Vagina (tissue), 2 donors: ENCODE measurements at regions not wholly inside any gene's neighbourhood (a gene's known extent, or its start where the extent isn't known, plus 50 kb on each side); places are given as distances from the start of the nearest gene placed in this dataset.
"Not testable (repeated sequence)": the region's sequence is repeated elsewhere in the genome, so short reads cannot be mapped to it uniquely, and the experiment has no call there.

Experiments
- DNase-seq, 2 donors: peaks; one replicate each; pipeline ENCODE4 v3.0.0-alpha.2; 2017; ENCODE audit errors: extremely low spot score in 2 of 2
- H3K27ac ChIP-seq: fragments of 200-600 bp; sonication (generic); one replicate; pipeline ENCODE4 v1.5.1; 2019
- H3K27me3 ChIP-seq: fragments of 200-600 bp; sonication (generic); one replicate; pipeline ENCODE4 v1.5.1; 2019
- H3K36me3 ChIP-seq, 2 donors: fragments of 200-600 bp; sonication (generic); one replicate each; pipeline ENCODE4 v1.5.1; 2017 to 2019
- H3K4me1 ChIP-seq: fragments of 200-600 bp; sonication (generic); one replicate; pipeline ENCODE4 v1.5.1; 2019
- H3K4me3 ChIP-seq, 2 donors: fragments of 200-600 bp; sonication (generic); 1 replicate in 1 of 2; 2 replicates in 1 of 2; pipeline ENCODE4 v1.5.1; 2016 to 2019
- H3K9me3 ChIP-seq: fragments of 200-600 bp; sonication (generic); one replicate; pipeline ENCODE4 v1.5.1; 2019
- CTCF ChIP-seq, 3 experiments: fragments of 450-650 bp in 2 of 3; fragments of 200-600 bp in 1 of 3; sonication (generic) in 1 of 3; IDR thresholded peaks; one replicate each; pipeline ENCODE4 v1.5.1; 2017 to 2019; ENCODE audit warnings: antibody characterized with exemption in 3 of 3, mild to moderate bottlenecking in 2 of 3, moderate library complexity in 2 of 3
- POLR2A ChIP-seq, 2 donors: fragments of 450-650 bp; IDR thresholded peaks; one replicate each; pipeline ENCODE4 v1.6.1; 2017; ENCODE audit warnings: antibody characterized with exemption in 2 of 2, mild to moderate bottlenecking in 2 of 2, moderate library complexity in 2 of 2
- POLR2AphosphoS5 ChIP-seq, 2 donors: sonication (generic); formaldehyde crosslinking; IDR thresholded peaks; one replicate each; pipeline ENCODE4 v1.9.0; 2017; ENCODE audit warnings: antibody characterized with exemption in 2 of 2, mild to moderate bottlenecking in 2 of 2, low read depth in 1 of 2; ENCODE audit not compliant: insufficient read depth in 1 of 2
- intact Hi-C: fragments of 100-400 bp; cut with DNase I; formaldehyde crosslinking; loops from one replicate; pipeline ENCODE4 v1.15.1; 2023

- TF ChIP-seq POLR2AphosphoS5 (IDR thresholded peaks at IDR 0.05; ENCODE audit: insufficient read depth in 1 of 2, low read depth in 1 of 2), result no peak
- TF ChIP-seq POLR2A (IDR thresholded peaks at IDR 0.05), result no peak
- TF ChIP-seq CTCF (IDR thresholded peaks at IDR 0.05), result no peak
- intact Hi-C loops, result no loop called here
- no peak for DNase-seq
Measured at GRCh38 chr7:93678185-93678584, 103.7 kb upstream of the CALCR start.

DNA sequence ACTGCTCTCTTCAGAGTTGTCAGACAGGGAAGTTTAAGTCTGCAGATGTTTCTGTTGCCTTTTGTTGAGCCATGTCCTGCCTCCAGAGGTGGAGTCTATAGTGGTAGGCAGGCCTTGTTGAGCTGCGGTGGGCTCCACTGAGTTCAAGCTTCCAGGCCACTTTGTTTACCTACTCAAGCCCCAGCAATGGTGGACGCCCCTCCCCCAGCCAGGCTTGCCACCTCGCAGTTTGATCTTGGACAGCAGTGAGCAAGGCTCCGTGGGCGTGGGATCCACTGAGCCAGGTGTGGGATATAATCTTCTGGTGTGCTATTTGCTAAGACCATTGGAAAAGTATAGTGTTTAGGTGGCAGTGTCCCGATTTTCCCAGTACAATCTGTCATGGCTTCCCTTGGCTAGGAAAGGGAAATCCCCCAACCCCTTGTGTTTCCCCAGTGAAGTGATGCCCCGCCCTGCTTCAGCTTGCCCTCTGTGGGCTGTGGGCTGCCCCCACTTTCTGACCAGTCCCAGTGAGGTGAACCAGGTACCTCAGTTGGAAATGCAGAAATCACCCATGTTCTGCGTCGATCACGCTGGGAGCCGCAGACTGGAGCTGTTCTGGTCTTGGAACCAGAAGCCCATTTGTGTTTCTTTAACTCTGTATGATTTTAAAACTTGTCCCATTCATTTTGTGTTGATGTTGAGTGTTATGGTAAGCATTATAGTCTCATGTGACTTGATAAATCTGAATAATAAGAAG lies 89.2 kb upstream of the CALCR start:
- no peak for DNase-seq
- no peak for TF ChIP-seq CTCF (IDR thresholded peaks at IDR 0.05)
- intact Hi-C loops, result no loop called here

More at GRCh38 chr7:93678185-93678584, 103.7 kb upstream of the CALCR start:
- no peak overlapping the region for H3K27ac ChIP-seq
- H3K27me3 ChIP-seq, result no peaks in the 10 kb centered on the region
- no peaks in the 10 kb centered on the region for H3K4me1 ChIP-seq
- H3K9me3 ChIP-seq, result no peaks in the 10 kb centered on the region
- H3K36me3 ChIP-seq, result no peaks in the 10 kb centered on the region
- H3K4me3 ChIP-seq, result no peak overlapping the region

GRCh38 chr7:93658163-93658562 lies 83.6 kb upstream of the CALCR start:
- H3K27ac ChIP-seq, H3K4me3 ChIP-seq, H3K27me3 ChIP-seq, H3K36me3 ChIP-seq, intact Hi-C loops, H3K4me1 ChIP-seq, DNase-seq, H3K9me3 ChIP-seq: not testable (repeated sequence)

More for the DNA sequence above, 89.2 kb upstream of the CALCR start:
- H3K27ac ChIP-seq, result no peak overlapping the region
- no peaks in the 10 kb centered on the region for H3K9me3 ChIP-seq
- no peak overlapping the region for H3K4me3 ChIP-seq
- no peaks in the 10 kb centered on the region for H3K4me1 ChIP-seq
- no peaks in the 10 kb centered on the region for H3K27me3 ChIP-seq
- H3K36me3 ChIP-seq, result no peaks in the 10 kb centered on the region

DNA sequence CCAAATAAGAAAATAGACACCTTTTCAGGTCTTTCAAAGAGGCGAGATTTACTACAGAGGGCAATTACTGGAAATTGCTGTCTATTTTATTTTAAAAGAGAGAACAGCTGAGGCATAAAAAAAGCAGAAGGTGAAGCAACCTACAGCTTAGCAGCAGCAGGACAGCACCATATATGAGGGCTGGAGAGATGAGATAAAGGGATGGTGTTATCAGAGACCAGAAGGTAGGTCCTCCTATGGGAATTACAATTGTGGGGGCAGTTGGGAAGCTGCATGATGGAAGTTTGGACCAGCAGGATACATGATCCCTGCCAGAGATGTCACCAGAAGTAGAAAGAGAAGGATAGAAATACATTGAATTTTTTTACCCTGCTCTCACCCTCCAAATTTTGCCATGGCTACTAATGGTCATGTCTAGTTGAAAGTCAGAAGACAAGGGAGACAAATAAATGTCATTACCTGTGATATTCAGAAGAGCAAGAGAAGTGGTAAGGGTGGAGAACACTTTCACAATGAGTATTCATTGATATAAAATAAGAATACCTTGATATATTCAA lies 77.2 kb upstream of the CALCR start:
- Histone ChIP-seq H3K27ac (no peak overlapping the region), H3K4me1 (no peaks in the 10 kb centered on the region), H3K36me3 (no peaks in the 10 kb centered on the region), H3K27me3 (no peaks in the 10 kb centered on the region), H3K9me3 (no peaks in the 10 kb centered on the region), H3K4me3 (no peak overlapping the region)
- DNase-seq, result no peak
- TF ChIP-seq POLR2AphosphoS5 (IDR thresholded peaks at IDR 0.05; ENCODE audit: insufficient read depth in 1 of 2, low read depth in 1 of 2) (no peak), POLR2A (IDR thresholded peaks at IDR 0.05) (no peak), CTCF (IDR thresholded peaks at IDR 0.05) (no peak)
- intact Hi-C loops, result no loop called here

DNA sequence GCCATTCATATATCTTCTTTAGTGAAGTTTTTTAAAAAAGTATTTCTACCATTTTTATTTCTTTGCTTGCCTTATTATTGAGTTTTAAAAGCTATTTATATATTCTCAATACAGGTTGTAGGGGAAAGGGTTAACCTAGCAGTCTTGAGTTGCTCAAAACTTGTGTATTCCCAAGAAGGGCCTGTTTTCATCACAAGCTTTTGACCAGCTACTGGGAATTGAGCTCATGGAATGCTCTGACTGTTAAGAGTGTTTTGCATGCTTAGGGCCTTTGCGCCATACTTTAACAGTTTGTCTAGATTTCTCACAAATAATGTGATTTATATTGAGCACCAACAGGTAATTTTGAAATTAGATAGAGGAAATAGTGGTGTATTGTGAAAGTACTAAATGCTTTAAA lies 72.0 kb upstream of the CALCR start:
- no peak for DNase-seq
- Histone ChIP-seq H3K27ac (no peak overlapping the region), H3K4me3 (no peak overlapping the region), H3K4me1 (no peaks in the 10 kb centered on the region), H3K27me3 (no peaks in the 10 kb centered on the region), H3K9me3 (no peaks in the 10 kb centered on the region), H3K36me3 (no peaks in the 10 kb centered on the region)
- intact Hi-C loops, result loop anchor here (5.0 kb wide), 1 partner anchor 579 kb away; no protein-coding TSS in a partner anchor
- TF ChIP-seq POLR2A (IDR thresholded peaks at IDR 0.05) (no peak), POLR2AphosphoS5 (IDR thresholded peaks at IDR 0.05; ENCODE audit: insufficient read depth in 1 of 2, low read depth in 1 of 2) (no peak), CTCF (IDR thresholded peaks at IDR 0.05) (no peak)
